ENCODE measurements at regions not wholly inside any gene's neighbourhood (a gene's known extent, or its start where the extent isn't known, plus 50 kb on each side); places are given as distances from the start of the nearest gene placed in this dataset.

GRCh38 chr9:3035579-3036332 is 191.9 kb upstream of the PUM3 start:
- no peak; the same call in 1 of the 2 replicates for TF ChIP-seq CTCF (conservative IDR thresholded peaks at IDR 0.05)
- no peak overlapping the region for H3K27ac ChIP-seq

GRCh38 chr9:3032898-3033297 is 189.0 kb upstream of the PUM3 start:
- TF ChIP-seq CTCF (conservative IDR thresholded peaks at IDR 0.05) = no peak
- H3K27ac ChIP-seq = no peak overlapping the region

GRCh38 chr9:3028535-3028934 is 184.6 kb upstream of the PUM3 start:
- no peak for TF ChIP-seq CTCF (conservative IDR thresholded peaks at IDR 0.05)

GRCh38 chr9:3027210-3027609 is 183.3 kb upstream of the PUM3 start:
- no peak overlapping the region for H3K27ac ChIP-seq
- no peak for TF ChIP-seq CTCF (conservative IDR thresholded peaks at IDR 0.05)

More at GRCh38 chr9:3028535-3028934, 184.6 kb upstream of the PUM3 start:
- no peak overlapping the region for H3K27ac ChIP-seq

- no peak for TF ChIP-seq CTCF (conservative IDR thresholded peaks at IDR 0.05)
- no peak overlapping the region for H3K27ac ChIP-seq
Observed at GRCh38 chr9:3023449-3023848, 179.6 kb upstream of the PUM3 start.

GRCh38 chr9:3018691-3019230 is 174.9 kb upstream of the PUM3 start:
- no peak for TF ChIP-seq CTCF (conservative IDR thresholded peaks at IDR 0.05)
- peak overlapping the region; percentile 62 for H3K27ac ChIP-seq

GRCh38 chr9:3018071-3018470 is 174.2 kb upstream of the PUM3 start:
- no peak for TF ChIP-seq CTCF (conservative IDR thresholded peaks at IDR 0.05)
- no peak overlapping the region for H3K27ac ChIP-seq
